GM19395 (cell line): ENCODE measurements at regions not wholly inside any gene's neighbourhood (a gene's known extent, or its start where the extent isn't known, plus 50 kb on each side); places are given as distances from the start of the nearest gene placed in this dataset.

ENCODE experiments used
- ATAC-seq: cut with Tn5 transposase; IDR thresholded peaks from one replicate; pipeline ENCODE4 v1.9.1; 2021; ENCODE audit warnings: mild to moderate bottlenecking, moderate library complexity; ENCODE audit not compliant: unreplicated experiment

GRCh38 chr4:46441136-46441859 lies 51.4 kb upstream of the GABRA2 start:
- ATAC-seq: no peak
